ENCODE measurements at regions not wholly inside any gene's neighbourhood (a gene's known extent, or its start where the extent isn't known, plus 50 kb on each side); places are given as distances from the start of the nearest gene placed in this dataset.
"Not testable (repeated sequence)": the region's sequence is repeated elsewhere in the genome, so short reads cannot be mapped to it uniquely, and the experiment has no call there.

GRCh38 chr13:61215116-61215515 lies 200.5 kb downstream of the PCDH20 start:
- Mint-ChIP-seq H3K27me3 (ENCODE audit: unreplicated experiment) (peaks cover 6% of the 10 kb centered on the region), H3K36me3 (ENCODE audit: unreplicated experiment) (no peaks in the 10 kb centered on the region), H3K9me3 (ENCODE audit: unreplicated experiment) (no peaks in the 10 kb centered on the region), H3K27ac (ENCODE audit: unreplicated experiment) (no peak overlapping the region), H3K4me3 (ENCODE audit: unreplicated experiment) (no peak overlapping the region), H3K4me1 (ENCODE audit: unreplicated experiment) (no peaks in the 10 kb centered on the region)
- no peak for DNase-seq (ENCODE audit: extremely low spot score, unreplicated experiment)
- no peak for TF ChIP-seq CTCF (IDR thresholded peaks at IDR 0.05)

GRCh38 chr13:61214551-61214950 lies 201.1 kb downstream of the PCDH20 start:
- Mint-ChIP-seq H3K27ac (ENCODE audit: unreplicated experiment) (no peak overlapping the region), H3K4me3 (ENCODE audit: unreplicated experiment) (no peak overlapping the region), H3K36me3 (ENCODE audit: unreplicated experiment) (no peaks in the 10 kb centered on the region), H3K4me1 (ENCODE audit: unreplicated experiment) (no peaks in the 10 kb centered on the region), H3K27me3 (ENCODE audit: unreplicated experiment) (peaks cover 6% of the 10 kb centered on the region), H3K9me3 (ENCODE audit: unreplicated experiment) (no peaks in the 10 kb centered on the region)
- TF ChIP-seq CTCF (IDR thresholded peaks at IDR 0.05), result no peak
- no peak for DNase-seq (ENCODE audit: extremely low spot score, unreplicated experiment)

- DNase-seq (ENCODE audit: extremely low spot score, unreplicated experiment); H3K4me3 Mint-ChIP-seq (ENCODE audit: unreplicated experiment); H3K27ac Mint-ChIP-seq (ENCODE audit: unreplicated experiment); H3K27me3 Mint-ChIP-seq (ENCODE audit: unreplicated experiment); H3K36me3 Mint-ChIP-seq (ENCODE audit: unreplicated experiment); H3K4me1 Mint-ChIP-seq (ENCODE audit: unreplicated experiment); H3K9me3 Mint-ChIP-seq (ENCODE audit: unreplicated experiment): not testable (repeated sequence)
Measured at GRCh38 chr13:61205898-61206297, 209.8 kb downstream of the PCDH20 start.

- DNase-seq (ENCODE audit: extremely low spot score, unreplicated experiment), result no peak
- no peak for TF ChIP-seq CTCF (IDR thresholded peaks at IDR 0.05)
- Mint-ChIP-seq H3K27ac (ENCODE audit: unreplicated experiment) (no peak overlapping the region), H3K4me1 (ENCODE audit: unreplicated experiment) (no peaks in the 10 kb centered on the region), H3K9me3 (ENCODE audit: unreplicated experiment) (no peaks in the 10 kb centered on the region), H3K36me3 (ENCODE audit: unreplicated experiment) (no peaks in the 10 kb centered on the region), H3K4me3 (ENCODE audit: unreplicated experiment) (no peak overlapping the region), H3K27me3 (ENCODE audit: unreplicated experiment) (peaks cover 7% of the 10 kb centered on the region)
Measured at GRCh38 chr13:61204025-61204424, 211.6 kb downstream of the PCDH20 start.

- no peaks in the 10 kb centered on the region for H3K36me3 Mint-ChIP-seq (ENCODE audit: unreplicated experiment)
- TF ChIP-seq CTCF (IDR thresholded peaks at IDR 0.05), result no peak
- no peak for DNase-seq (ENCODE audit: extremely low spot score, unreplicated experiment)
- no peaks in the 10 kb centered on the region for H3K9me3 Mint-ChIP-seq (ENCODE audit: unreplicated experiment)
- H3K27ac Mint-ChIP-seq (ENCODE audit: unreplicated experiment), result no peak overlapping the region
- peaks cover 7% of the 10 kb centered on the region for H3K27me3 Mint-ChIP-seq (ENCODE audit: unreplicated experiment)
- H3K4me3 Mint-ChIP-seq (ENCODE audit: unreplicated experiment), result no peak overlapping the region
- no peaks in the 10 kb centered on the region for H3K4me1 Mint-ChIP-seq (ENCODE audit: unreplicated experiment)
Measured at GRCh38 chr13:61202042-61202441, 213.6 kb downstream of the PCDH20 start.

- H3K27ac Mint-ChIP-seq (ENCODE audit: unreplicated experiment), result no peak overlapping the region
- H3K9me3 Mint-ChIP-seq (ENCODE audit: unreplicated experiment), result no peaks in the 10 kb centered on the region
- no peak for TF ChIP-seq CTCF (IDR thresholded peaks at IDR 0.05)
- H3K4me1 Mint-ChIP-seq (ENCODE audit: unreplicated experiment), result no peaks in the 10 kb centered on the region
- H3K27me3 Mint-ChIP-seq (ENCODE audit: unreplicated experiment), result peaks cover 10% of the 10 kb centered on the region
- DNase-seq (ENCODE audit: extremely low spot score, unreplicated experiment), result no peak
- H3K4me3 Mint-ChIP-seq (ENCODE audit: unreplicated experiment), result no peak overlapping the region
- no peaks in the 10 kb centered on the region for H3K36me3 Mint-ChIP-seq (ENCODE audit: unreplicated experiment)
Measured at GRCh38 chr13:61192826-61193225, 222.8 kb downstream of the PCDH20 start.

All from osteocyte (in vitro differentiated cells).